Skeletal muscle satellite cell (primary cell): ENCODE measurements at regions not wholly inside any gene's neighbourhood (a gene's known extent, or its start where the extent isn't known, plus 50 kb on each side); places are given as distances from the start of the nearest gene placed in this dataset.

Experiments used
- H3K27me3 ChIP-seq: 2 replicates; pipeline ENCODE4 v1.7.0; 2013; ENCODE audit warnings: low read length; ENCODE audit not compliant: control insufficient read depth, insufficient read depth
- H3K36me3 ChIP-seq: 2 replicates; pipeline ENCODE4 v1.7.0; 2013; ENCODE audit warnings: mild to moderate bottlenecking, control low read depth, low read length; ENCODE audit not compliant: insufficient read depth
- H3K4me1 ChIP-seq: 2 replicates; pipeline ENCODE4 v1.7.0; 2013; ENCODE audit warnings: low read length; ENCODE audit not compliant: control insufficient read depth, insufficient read depth
- H3K4me2 ChIP-seq: 2 replicates; pipeline ENCODE4 v1.7.0; 2013; ENCODE audit warnings: mild to moderate bottlenecking, low read length
- H3K4me3 ChIP-seq: 2 replicates; pipeline ENCODE4 v1.7.0; 2013; ENCODE audit warnings: low read length
- H3K9ac ChIP-seq: 2 replicates; pipeline ENCODE4 v1.7.0; 2013; ENCODE audit warnings: mild to moderate bottlenecking, low read depth, low read length, moderate library complexity
- H3K9me3 ChIP-seq: replicated peaks from 2 replicates; pipeline ENCODE4 v1.7.0; 2013; ENCODE audit warnings: mild to moderate bottlenecking, control low read depth, low read length

DNA sequence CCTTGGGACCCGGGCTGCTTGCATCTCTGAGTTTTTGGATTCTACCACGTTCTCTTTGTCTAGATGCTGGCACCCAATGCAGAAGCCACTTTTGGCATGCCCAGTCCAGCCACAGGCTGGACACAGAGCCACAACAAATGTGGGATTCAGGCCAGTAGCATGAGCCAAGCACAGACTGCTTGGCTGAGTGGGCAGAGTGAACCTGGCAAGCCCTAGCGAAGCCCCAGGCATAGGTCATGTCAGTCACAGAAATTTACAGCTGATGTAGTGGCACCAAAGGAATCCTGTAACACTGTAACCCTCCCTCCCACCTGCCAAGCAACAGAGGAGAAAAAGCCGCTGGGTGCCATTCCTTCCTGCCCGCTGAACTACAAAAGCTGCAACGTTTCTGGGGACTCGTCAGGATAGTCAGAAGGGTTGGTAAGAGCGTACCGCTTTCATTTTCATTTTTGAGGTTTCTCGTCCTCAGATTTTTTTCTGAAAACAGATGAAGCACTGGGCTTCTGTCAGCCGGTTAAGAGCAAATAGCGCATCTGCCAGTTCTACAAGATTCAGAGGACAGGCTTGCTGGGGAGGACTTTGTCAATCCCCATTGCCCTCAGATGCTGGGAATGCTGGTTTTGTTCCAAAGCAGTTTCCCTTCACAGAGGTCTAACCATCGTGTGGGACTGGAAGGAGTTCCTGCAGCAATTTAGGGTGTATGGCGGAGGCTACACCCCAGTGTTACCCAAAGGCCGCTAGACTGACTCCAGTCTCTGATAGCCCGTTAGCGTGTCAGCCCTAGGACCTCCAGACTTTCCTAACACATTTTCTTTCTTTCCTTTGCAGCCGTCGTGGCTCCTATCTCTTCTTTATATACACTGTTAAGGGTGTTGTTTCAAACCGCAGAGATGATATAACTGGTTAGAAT lies 399.0 kb downstream of the HTR1A start:
- Histone ChIP-seq H3K4me1 (no peaks in the 10 kb centered on the region), H3K27me3 (no peaks in the 10 kb centered on the region), H3K9me3 (peaks cover 8% of the 10 kb centered on the region), H3K4me2 (no peak overlapping the region), H3K9ac (no peak overlapping the region), H3K4me3 (no peak overlapping the region), H3K36me3 (no peaks in the 10 kb centered on the region)

DNA sequence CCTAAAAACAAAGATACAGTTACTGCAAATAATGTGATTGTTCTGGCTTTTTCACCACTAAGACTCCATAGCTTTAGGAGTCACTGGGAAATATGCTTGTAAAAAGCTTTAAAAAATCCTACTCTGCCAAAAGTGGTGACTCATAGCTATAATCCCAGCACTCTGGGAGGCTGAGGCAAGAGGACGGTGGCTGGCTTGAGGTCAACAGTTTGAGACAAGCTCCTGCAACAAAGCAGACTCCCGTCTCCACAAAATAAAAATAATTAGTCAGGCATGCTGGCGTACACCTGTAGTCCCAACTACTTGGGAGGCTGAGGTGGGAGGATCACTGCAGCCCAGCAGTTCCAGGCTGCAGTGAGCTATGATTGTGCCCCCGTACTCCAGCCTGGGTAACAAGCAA lies 406.4 kb downstream of the HTR1A start:
- no peaks in the 10 kb centered on the region for H3K9me3 ChIP-seq
- no peak overlapping the region for H3K4me2 ChIP-seq
- no peaks in the 10 kb centered on the region for H3K4me1 ChIP-seq
- H3K4me3 ChIP-seq: no peak overlapping the region
- H3K36me3 ChIP-seq: no peaks in the 10 kb centered on the region
- H3K27me3 ChIP-seq: no peaks in the 10 kb centered on the region
- H3K9ac ChIP-seq: no peak overlapping the region

GRCh38 chr5:63554191-63554590 lies 408.1 kb downstream of the HTR1A start:
- H3K9ac ChIP-seq: no peak overlapping the region
- H3K4me1 ChIP-seq: no peaks in the 10 kb centered on the region
- no peaks in the 10 kb centered on the region for H3K27me3 ChIP-seq
- no peaks in the 10 kb centered on the region for H3K9me3 ChIP-seq
- H3K4me3 ChIP-seq: no peak overlapping the region
- no peaks in the 10 kb centered on the region for H3K36me3 ChIP-seq
- H3K4me2 ChIP-seq: no peak overlapping the region

DNA sequence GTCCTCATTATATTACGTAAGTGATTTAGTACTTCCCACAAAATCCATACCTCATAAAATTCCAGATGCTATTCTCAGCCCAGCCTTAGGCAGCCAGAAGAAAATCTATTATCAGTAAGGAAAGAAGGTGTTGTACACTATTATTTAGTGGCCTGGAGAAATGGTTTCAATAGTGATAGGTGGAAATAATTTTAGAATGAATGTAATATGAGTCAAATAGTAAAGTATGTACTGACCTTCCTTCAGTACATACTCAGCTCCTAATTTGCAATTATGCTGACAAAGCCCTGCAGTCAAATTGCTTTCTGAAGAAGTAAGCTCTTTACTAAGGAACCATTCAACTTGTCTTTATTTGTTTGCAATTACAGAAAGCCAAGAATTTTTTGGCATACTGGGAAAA lies 409.2 kb downstream of the HTR1A start:
- Histone ChIP-seq H3K4me1 (no peaks in the 10 kb centered on the region), H3K27me3 (no peaks in the 10 kb centered on the region), H3K4me3 (no peak overlapping the region), H3K9me3 (no peaks in the 10 kb centered on the region), H3K4me2 (no peak overlapping the region), H3K9ac (no peak overlapping the region), H3K36me3 (no peaks in the 10 kb centered on the region)

DNA sequence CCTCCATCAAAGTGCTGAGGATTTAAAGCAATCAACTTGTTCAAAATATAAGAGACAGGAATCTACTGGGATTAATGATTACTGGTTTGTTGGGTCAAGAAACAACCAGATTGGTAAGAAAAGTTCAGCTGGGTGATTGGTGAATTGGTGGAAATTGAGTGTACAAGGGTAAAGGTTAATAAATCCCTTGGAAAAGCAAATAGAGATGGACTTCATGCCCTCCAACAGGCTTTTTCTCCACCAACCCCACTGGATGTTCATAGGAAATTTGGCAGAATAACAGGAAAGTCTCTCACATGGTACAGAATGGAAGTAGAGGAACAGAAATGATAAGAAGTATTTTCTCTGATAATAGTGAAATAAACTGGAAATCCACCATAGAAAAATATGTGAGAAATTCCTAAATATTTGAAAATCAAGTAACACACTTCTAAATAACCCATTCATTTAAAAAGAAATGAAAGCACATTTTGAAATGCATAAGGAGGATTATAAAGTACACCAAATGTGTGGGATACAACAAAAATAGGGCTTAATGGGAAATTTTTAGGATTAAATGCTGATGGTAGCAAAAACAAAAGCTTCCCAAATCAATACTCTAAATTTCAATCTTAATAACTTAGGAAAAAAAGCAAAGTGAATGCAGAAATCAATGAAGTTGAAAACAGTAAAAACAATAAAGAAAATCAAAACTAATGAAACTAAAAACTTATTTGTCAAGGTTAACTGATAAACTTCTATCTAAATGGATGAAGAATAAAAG lies 426.2 kb downstream of the HTR1A start:
- H3K9ac ChIP-seq: no peak overlapping the region

GRCh38 chr5:63524281-63524680 lies 438.0 kb downstream of the HTR1A start:
- Histone ChIP-seq H3K9ac (no peak overlapping the region), H3K4me2 (no peak overlapping the region), H3K9me3 (no peaks in the 10 kb centered on the region), H3K36me3 (no peaks in the 10 kb centered on the region), H3K4me1 (no peaks in the 10 kb centered on the region), H3K4me3 (no peak overlapping the region), H3K27me3 (no peaks in the 10 kb centered on the region)

More for the DNA sequence above, 426.2 kb downstream of the HTR1A start:
- no peak overlapping the region for H3K4me2 ChIP-seq
- no peak overlapping the region for H3K4me3 ChIP-seq
- H3K36me3 ChIP-seq: no peaks in the 10 kb centered on the region
- H3K4me1 ChIP-seq: no peaks in the 10 kb centered on the region
- no peaks in the 10 kb centered on the region for H3K27me3 ChIP-seq
- no peaks in the 10 kb centered on the region for H3K9me3 ChIP-seq

GRCh38 chr5:63516006-63516405 lies 446.2 kb downstream of the HTR1A start:
- Histone ChIP-seq H3K9me3 (no peaks in the 10 kb centered on the region), H3K36me3 (no peaks in the 10 kb centered on the region), H3K9ac (no peak overlapping the region), H3K27me3 (no peaks in the 10 kb centered on the region), H3K4me3 (no peak overlapping the region), H3K4me2 (no peak overlapping the region), H3K4me1 (no peaks in the 10 kb centered on the region)

GRCh38 chr5:63500242-63500641 lies 462.0 kb downstream of the HTR1A start:
- Histone ChIP-seq H3K4me1 (no peaks in the 10 kb centered on the region), H3K9ac (no peak overlapping the region), H3K36me3 (no peaks in the 10 kb centered on the region), H3K4me3 (no peak overlapping the region), H3K4me2 (no peak overlapping the region), H3K27me3 (no peaks in the 10 kb centered on the region), H3K9me3 (no peaks in the 10 kb centered on the region)

- Histone ChIP-seq H3K9ac (no peak overlapping the region), H3K27me3 (no peaks in the 10 kb centered on the region), H3K9me3 (no peaks in the 10 kb centered on the region), H3K36me3 (no peaks in the 10 kb centered on the region), H3K4me2 (no peak overlapping the region), H3K4me1 (no peaks in the 10 kb centered on the region), H3K4me3 (no peak overlapping the region)
Measured at GRCh38 chr5:63495225-63495624, 467.0 kb downstream of the HTR1A start.

- Histone ChIP-seq H3K4me1 (no peaks in the 10 kb centered on the region), H3K4me2 (no peak overlapping the region), H3K4me3 (no peak overlapping the region), H3K9ac (no peak overlapping the region), H3K9me3 (no peaks in the 10 kb centered on the region), H3K27me3 (no peaks in the 10 kb centered on the region), H3K36me3 (no peaks in the 10 kb centered on the region)
Measured at GRCh38 chr5:63483338-63483737, 478.9 kb downstream of the HTR1A start.

DNA sequence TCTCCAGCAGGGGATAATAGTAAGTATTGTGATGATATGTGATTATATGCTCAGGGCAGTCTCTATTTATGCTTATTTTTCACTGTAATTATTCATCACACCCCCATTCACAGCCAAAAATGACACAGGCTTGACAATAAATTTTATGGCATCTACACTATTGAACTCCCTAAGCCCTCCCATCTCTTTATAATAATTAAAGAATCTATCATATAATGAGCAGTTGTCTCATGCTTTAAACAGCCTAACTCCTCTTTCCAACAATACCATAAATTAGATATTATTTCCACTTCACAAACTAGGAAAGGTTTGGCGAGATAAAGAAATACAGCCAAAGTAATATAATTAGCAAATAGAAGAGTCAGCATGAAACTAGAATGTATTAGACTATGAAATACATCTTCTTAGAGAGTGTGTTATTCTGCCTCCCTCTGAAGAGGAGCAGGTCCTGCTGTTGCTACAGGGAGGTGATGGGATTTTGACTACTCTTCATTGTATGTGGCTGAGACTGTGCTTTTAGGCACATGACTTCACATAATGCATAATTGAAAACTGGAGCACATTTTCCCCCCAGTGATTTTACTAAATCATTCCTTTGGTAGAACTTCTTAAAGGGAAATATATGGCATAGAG lies 488.8 kb downstream of the HTR1A start:
- H3K9ac ChIP-seq: no peak overlapping the region
- H3K36me3 ChIP-seq: no peaks in the 10 kb centered on the region
- no peaks in the 10 kb centered on the region for H3K27me3 ChIP-seq
- no peak overlapping the region for H3K4me2 ChIP-seq
- H3K4me1 ChIP-seq: no peaks in the 10 kb centered on the region
- H3K4me3 ChIP-seq: no peak overlapping the region
- H3K9me3 ChIP-seq: no peaks in the 10 kb centered on the region
